Endothelial cell of umbilical vein (primary cell): ENCODE measurements at regions not wholly inside any gene's neighbourhood (a gene's known extent, or its start where the extent isn't known, plus 50 kb on each side); places are given as distances from the start of the nearest gene placed in this dataset. TPM values are rescaled to one million over a fixed set of nuclear protein-coding genes. Genes with fewer than 3 reads are reported as not detected.

Source experiments
- BruUV-seq: library from RNA; stranded (reverse); fragments of 400-500 nt; replicated peaks from 2 replicates; lab custom pipeline; 2021; lab: Mats Ljungman, UMichigan
- CTCF ChIA-PET: fragments of 300-600, 350-600 bp; sonication (Branson Sonifier 250); formaldehyde crosslinking; loops from one replicate; lab custom pipeline; 2021; ENCODE audit warnings: antibody characterized with exemption, inconsistent platforms; lab: Charles Lee
- POLR2A ChIA-PET: fragments of 300-600, 350-600 bp; sonication (Branson Sonifier 250); formaldehyde crosslinking; loops from one replicate; lab custom pipeline; 2021; ENCODE audit warnings: antibody characterized with exemption, inconsistent platforms; lab: Charles Lee
- DNase-seq: peaks from one replicate; pipeline ENCODE4 v3.0.0-alpha.2; 2011; ENCODE audit warnings: low read depth, low spot score
- FAIRE-seq: peaks from 2 replicates; lab custom pipeline; 2011; peaks lifted over from hg19 to GRCh38; lab: Jason Lieb, UNC
- H2AFZ ChIP-seq: 2 replicates; pipeline ENCODE4 v1.6.0; 2012; ENCODE audit warnings: low read depth, low read length, control low read depth, inconsistent platforms
- H3K27ac ChIP-seq: 2 replicates; pipeline ENCODE4 v1.5.1; 2011; ENCODE audit warnings: low read depth, mild to moderate bottlenecking, control low read depth, low read length, moderate library complexity; ENCODE audit not compliant: insufficient read depth
- H3K27me3 ChIP-seq, 2 experiments: 2 replicates each; pipeline versions ENCODE4 v1.6.0 to v1.6.1; 2011; ENCODE audit warnings: low read length in 2 of 2, mixed read lengths in 1 of 2; ENCODE audit not compliant: control insufficient read depth in 2 of 2, insufficient read depth in 2 of 2
- H3K36me3 ChIP-seq, 2 experiments: 2 replicates in 1 of 2; 3 replicates in 1 of 2; pipeline ENCODE4 v1.5.1; 2011; ENCODE audit warnings: low read length in 2 of 2, mild to moderate bottlenecking in 1 of 2, moderate library complexity in 1 of 2; ENCODE audit not compliant: control insufficient read depth in 2 of 2, insufficient read depth in 2 of 2; ENCODE audit errors: extremely low read depth in 1 of 2
- H3K4me1 ChIP-seq: 3 replicates; pipeline ENCODE4 v1.5.1; 2011; ENCODE audit warnings: mild to moderate bottlenecking, low read length; ENCODE audit not compliant: control insufficient read depth, insufficient read depth; ENCODE audit errors: extremely low read depth
- H3K4me2 ChIP-seq: 2 replicates; pipeline ENCODE4 v1.6.1; 2011; ENCODE audit warnings: low read length, control low read depth, mixed read lengths; ENCODE audit not compliant: insufficient read depth
- H3K4me3 ChIP-seq, 3 experiments: fragments of 200-600 bp in 1 of 3; sonication (generic), shearing (Covaris generic) in 1 of 3; replicated peaks in 1 of 3; 2 replicates each; pipeline ENCODE4 v1.5.1; 2011 to 2016; ENCODE audit warnings: control low read depth in 3 of 3, low read length in 3 of 3, mild to moderate bottlenecking in 2 of 3, inconsistent platforms in 1 of 3, low read depth in 1 of 3, moderate library complexity in 1 of 3; ENCODE audit not compliant: insufficient read depth in 1 of 3
- H3K79me2 ChIP-seq: 2 replicates; pipeline ENCODE4 v1.6.0; 2012; ENCODE audit warnings: low read length, inconsistent platforms; ENCODE audit not compliant: control insufficient read depth, insufficient read depth
- H3K9ac ChIP-seq: replicated peaks from 2 replicates; pipeline ENCODE3; 2011; ENCODE audit warnings: low read length, control low read depth; ENCODE audit not compliant: insufficient read depth; ENCODE audit errors: extremely low read depth
- H3K9me1 ChIP-seq: replicated peaks from 3 replicates; pipeline ENCODE4 v1.6.0; 2011; ENCODE audit warnings: mild to moderate bottlenecking, low read length; ENCODE audit not compliant: control insufficient read depth, insufficient read depth; ENCODE audit errors: extremely low read depth
- H3K9me3 ChIP-seq: replicated peaks from 2 replicates; pipeline ENCODE4 v1.5.1; 2012; ENCODE audit warnings: low read length, inconsistent platforms; ENCODE audit not compliant: control insufficient read depth, insufficient read depth
- H4K20me1 ChIP-seq: replicated peaks from 2 replicates; pipeline ENCODE3; 2011; ENCODE audit warnings: mild to moderate bottlenecking, low read length; ENCODE audit not compliant: control insufficient read depth, insufficient read depth; ENCODE audit errors: extremely low read depth
- EZH2 ChIP-seq: IDR thresholded peaks from 2 replicates; pipeline ENCODE4 v1.6.1; 2012; ENCODE audit warnings: borderline replicate concordance, low read depth, mild to moderate bottlenecking, moderate library complexity, low read length, inconsistent platforms; ENCODE audit not compliant: severe bottlenecking
- FOS ChIP-seq: IDR thresholded peaks from 2 replicates; pipeline ENCODE4 v1.6.1; 2011; ENCODE audit warnings: mild to moderate bottlenecking, low read length, moderate library complexity, borderline replicate concordance; ENCODE audit not compliant: insufficient read depth
- GATA2 ChIP-seq: IDR thresholded peaks from 2 replicates; pipeline ENCODE4 v1.7.0; 2011; ENCODE audit warnings: low read depth, mild to moderate bottlenecking, moderate library complexity, mixed read lengths, low read length; ENCODE audit not compliant: insufficient read length, insufficient read depth
- JUN ChIP-seq: IDR thresholded peaks from 2 replicates; pipeline ENCODE4 v1.6.1; 2011; ENCODE audit warnings: borderline replicate concordance, low read depth; ENCODE audit not compliant: insufficient read length, insufficient read depth
- POLR2A ChIP-seq: IDR thresholded peaks from 2 replicates; pipeline ENCODE4 v1.6.1; 2012; ENCODE audit warnings: low read depth, mild to moderate bottlenecking, control low read depth, low read length
- dilution Hi-C: fragments of 300-500 bp; cut with MboI; formaldehyde crosslinking; loops from one replicate; pipeline ENCODE4 v1.15.0; 2019; ENCODE audit warnings: low sequenced_read_pairs; ENCODE audit not compliant: extremely low pct_ligation_motif_present
- intact Hi-C: fragments of 100-400 bp; cut with micrococcal nuclease; formaldehyde crosslinking; loops from one replicate; pipeline ENCODE4 v1.10.0; 2022
- microRNA-seq: library from miRNA; unstranded; fragments of <30 nt; microRNA quantifications from one replicate; pipeline ENCODE4 v1.2.0, GENCODE V29; 2021; ENCODE audit warnings: borderline number of aligned reads, borderline replicate concordance

DNA sequence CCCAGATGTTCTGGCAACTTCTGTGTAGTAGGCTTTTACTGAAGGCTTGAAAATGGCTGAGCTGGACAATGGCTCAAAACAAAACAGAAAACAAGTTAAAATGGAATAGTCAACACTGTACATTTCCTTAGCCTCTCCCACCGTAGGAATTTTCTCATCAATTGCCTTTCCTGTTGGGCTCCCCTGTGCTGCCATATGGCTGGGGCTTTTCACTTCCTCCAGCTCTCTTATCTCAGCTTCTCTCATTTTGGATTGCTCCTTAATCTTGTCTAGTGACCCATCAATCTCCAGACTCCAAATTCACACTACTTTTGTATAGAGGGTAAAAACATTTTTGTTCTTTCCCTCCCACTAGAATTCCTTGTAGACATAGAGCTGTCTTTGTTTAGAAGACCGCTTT, 50.4 kb upstream of the RPH3A start:
- dilution Hi-C loops (no loop called here), intact Hi-C loops (no loop called here)
- no peak for DNase-seq
- Histone ChIP-seq H3K9ac (no peak overlapping the region), H3K4me1 (no peaks in the 10 kb centered on the region), H3K79me2 (no peaks in the 10 kb centered on the region), H3K4me2 (no peak overlapping the region), H3K9me1 (no peaks in the 10 kb centered on the region), H3K27ac (no peak overlapping the region), H3K4me3 (no peak overlapping the region), H3K27me3 (no peaks in the 10 kb centered on the region), H3K9me3 (no peaks in the 10 kb centered on the region), H4K20me1 (no peaks in the 10 kb centered on the region), H3K36me3 (no peaks in the 10 kb centered on the region), H2AFZ (no peak overlapping the region)
- CTCF ChIA-PET, result no interaction called here
- no TSS peak for BruUV-seq
- FAIRE-seq, result no peak
- POLR2A ChIA-PET, result no interaction called here
- TF ChIP-seq EZH2, result no peak
- TF ChIP-seq JUN, result no peak
- TF ChIP-seq POLR2A, result no peak
- no peak for TF ChIP-seq GATA2
- no peak for TF ChIP-seq FOS

Small RNAs in the stretch of these regions (microRNA-seq; reads per million reads assigned to microRNA genes)
- not detected for gene MIR1302-1
